ENCODE measurements at regions not wholly inside any gene's neighbourhood (a gene's known extent, or its start where the extent isn't known, plus 50 kb on each side); places are given as distances from the start of the nearest gene placed in this dataset.
"Not testable (repeated sequence)": the region's sequence is repeated elsewhere in the genome, so short reads cannot be mapped to it uniquely, and the experiment has no call there.

- Mint-ChIP-seq H3K36me3 (peaks cover 1 to 2% of the 10 kb centered on the region in 2 donors), H3K9me3 (peaks cover 3 to 7% of the 10 kb centered on the region in 2 donors), H3K4me1 (peaks cover 0 to 4% of the 10 kb centered on the region in 2 donors), H3K4me3 (no peak overlapping the region), H3K27me3 (peaks cover 12 to 17% of the 10 kb centered on the region in 2 donors), H3K27ac (no peak overlapping the region)
- DNase-seq: no peak
- no peak for ATAC-seq (replicated peaks)
Observed at GRCh38 chr4:3637326-3638016, 105.2 kb upstream of the LRPAP1 start.

- ATAC-seq (replicated peaks) (no peak), DNase-seq (no peak)
- H3K4me3 Mint-ChIP-seq: no peak overlapping the region
- H3K27me3 Mint-ChIP-seq: peaks cover 14 to 19% of the 10 kb centered on the region in 2 donors
- H3K27ac Mint-ChIP-seq: no peak overlapping the region
- peaks cover 4 to 9% of the 10 kb centered on the region in 2 donors for H3K9me3 Mint-ChIP-seq
- peaks cover 0 to 4% of the 10 kb centered on the region in 2 donors for H3K4me1 Mint-ChIP-seq
- H3K36me3 Mint-ChIP-seq: peaks cover 2 to 3% of the 10 kb centered on the region in 2 donors
Observed at GRCh38 chr4:3636646-3637320, 104.6 kb upstream of the LRPAP1 start.

- not testable (repeated sequence) for H3K9me3 Mint-ChIP-seq; ATAC-seq (replicated peaks)
- peaks cover 14 to 19% of the 10 kb centered on the region in 2 donors for H3K27me3 Mint-ChIP-seq
Observed at GRCh38 chr4:3636020-3636419, 103.8 kb upstream of the LRPAP1 start.

GRCh38 chr4:3634894-3635820 lies 102.9 kb upstream of the LRPAP1 start:
- Mint-ChIP-seq H3K36me3 (peaks cover 2 to 3% of the 10 kb centered on the region in 2 donors), H3K4me3 (no peak overlapping the region), H3K27me3 (peaks cover 15 to 21% of the 10 kb centered on the region in 2 donors), H3K9me3 (peaks cover 4 to 9% of the 10 kb centered on the region in 2 donors), H3K4me1 (no peaks in the 10 kb centered on the region), H3K27ac (no peak overlapping the region)
- no peak for DNase-seq
- ATAC-seq (replicated peaks): no peak

More at GRCh38 chr4:3636020-3636419, 103.8 kb upstream of the LRPAP1 start:
- H3K36me3 Mint-ChIP-seq, H3K27ac Mint-ChIP-seq, DNase-seq, H3K4me3 Mint-ChIP-seq, H3K4me1 Mint-ChIP-seq: not testable (repeated sequence)

- ATAC-seq (replicated peaks) (no peak), DNase-seq (no peak)
- Mint-ChIP-seq H3K27me3 (peaks cover 15 to 17% of the 10 kb centered on the region in 2 donors), H3K4me3 (no peak overlapping the region), H3K36me3 (peaks cover 2 to 3% of the 10 kb centered on the region in 2 donors), H3K4me1 (no peaks in the 10 kb centered on the region), H3K9me3 (peaks cover 4 to 9% of the 10 kb centered on the region in 2 donors), H3K27ac (no peak overlapping the region)
Observed at GRCh38 chr4:3634281-3634857, 102.1 kb upstream of the LRPAP1 start.

- peaks cover 15 to 23% of the 10 kb centered on the region in 2 donors for H3K27me3 Mint-ChIP-seq
- H3K36me3 Mint-ChIP-seq; DNase-seq; H3K9me3 Mint-ChIP-seq; H3K4me3 Mint-ChIP-seq; H3K27ac Mint-ChIP-seq; ATAC-seq (replicated peaks); H3K4me1 Mint-ChIP-seq: not testable (repeated sequence)
Observed at GRCh38 chr4:3633277-3633676, 101.1 kb upstream of the LRPAP1 start.

- DNase-seq; ATAC-seq (replicated peaks); H3K27ac Mint-ChIP-seq; H3K4me3 Mint-ChIP-seq; H3K9me3 Mint-ChIP-seq; H3K4me1 Mint-ChIP-seq; H3K36me3 Mint-ChIP-seq: not testable (repeated sequence)
- peaks cover 15 to 23% of the 10 kb centered on the region in 2 donors for H3K27me3 Mint-ChIP-seq
Observed at GRCh38 chr4:3632794-3633193, 100.6 kb upstream of the LRPAP1 start.

GRCh38 chr4:3631544-3632266 lies 99.5 kb upstream of the LRPAP1 start:
- not testable (repeated sequence) for DNase-seq; H3K9me3 Mint-ChIP-seq; H3K4me3 Mint-ChIP-seq; ATAC-seq (replicated peaks); H3K4me1 Mint-ChIP-seq; H3K36me3 Mint-ChIP-seq; H3K27ac Mint-ChIP-seq
- peaks cover 15 to 23% of the 10 kb centered on the region in 2 donors for H3K27me3 Mint-ChIP-seq

- H3K4me1 Mint-ChIP-seq: no peaks in the 10 kb centered on the region
Observed at GRCh38 chr4:3630598-3631543, 98.6 kb upstream of the LRPAP1 start.

GRCh38 chr4:3630136-3630597 lies 97.9 kb upstream of the LRPAP1 start:
- H3K27me3 Mint-ChIP-seq: peaks cover 20 to 23% of the 10 kb centered on the region in 2 donors
- H3K4me3 Mint-ChIP-seq: no peak overlapping the region

More at GRCh38 chr4:3630598-3631543, 98.6 kb upstream of the LRPAP1 start:
- Mint-ChIP-seq H3K27ac (no peak overlapping the region), H3K9me3 (peaks cover 3 to 4% of the 10 kb centered on the region in 2 donors), H3K36me3 (peaks cover 2 to 3% of the 10 kb centered on the region in 2 donors), H3K4me3 (no peak overlapping the region), H3K27me3 (peaks cover 15 to 18% of the 10 kb centered on the region in 2 donors)
- DNase-seq (no peak), ATAC-seq (replicated peaks) (no peak)

GRCh38 chr4:3629665-3630064 lies 97.4 kb upstream of the LRPAP1 start:
- no peak for DNase-seq
- no peak overlapping the region for H3K4me3 Mint-ChIP-seq
- peaks cover 25 to 28% of the 10 kb centered on the region in 2 donors for H3K27me3 Mint-ChIP-seq
- no peaks in the 10 kb centered on the region for H3K4me1 Mint-ChIP-seq
- no peak overlapping the region for H3K27ac Mint-ChIP-seq
- no peak for ATAC-seq (replicated peaks)
- H3K36me3 Mint-ChIP-seq: peaks cover 2 to 3% of the 10 kb centered on the region in 2 donors
- peaks cover 3 to 4% of the 10 kb centered on the region in 2 donors for H3K9me3 Mint-ChIP-seq

More at GRCh38 chr4:3630136-3630597, 97.9 kb upstream of the LRPAP1 start:
- DNase-seq (no peak), ATAC-seq (replicated peaks) (no peak)
- Mint-ChIP-seq H3K36me3 (peaks cover 2 to 3% of the 10 kb centered on the region in 2 donors), H3K9me3 (peaks cover 3 to 4% of the 10 kb centered on the region in 2 donors), H3K4me1 (no peaks in the 10 kb centered on the region), H3K27ac (no peak overlapping the region)

- DNase-seq; H3K4me1 Mint-ChIP-seq; H3K9me3 Mint-ChIP-seq; ATAC-seq (replicated peaks); H3K27ac Mint-ChIP-seq; H3K4me3 Mint-ChIP-seq; H3K36me3 Mint-ChIP-seq: not testable (repeated sequence)
- H3K27me3 Mint-ChIP-seq: peaks cover 30% of the 10 kb centered on the region in 2 donors
Observed at GRCh38 chr4:3629176-3629575, 97.0 kb upstream of the LRPAP1 start.

Data from stimulated activated naive B cell treated with anti-CD40 and anti-IgM and Interleukin-4, amounts not matched to agents 10 μg/mL and 1 μg/mL and 100 μg/mL, for 72 hours (primary cell).